Suprapubic skin (tissue), 4 donors: ENCODE measurements at regions not wholly inside any gene's neighbourhood (a gene's known extent, or its start where the extent isn't known, plus 50 kb on each side); places are given as distances from the start of the nearest gene placed in this dataset.

Experiments
- EP300 ChIP-seq: sonication (generic); formaldehyde crosslinking; IDR thresholded peaks from one replicate; pipeline ENCODE4 v1.6.1; 2017; ENCODE audit warnings: antibody characterized with exemption
- POLR2AphosphoS5 ChIP-seq, 3 donors: sonication (generic); formaldehyde crosslinking; IDR thresholded peaks; one replicate each; pipeline ENCODE4 v1.6.1; 2017; ENCODE audit warnings: antibody characterized with exemption in 3 of 3

GRCh38 chr14:42111355-42111754 lies 504.7 kb downstream of the LRFN5 start:
- TF ChIP-seq POLR2AphosphoS5 (IDR thresholded peaks at IDR 0.05) (no peak), EP300 (no peak)
